COLO829 (cell line): ENCODE measurements at regions not wholly inside any gene's neighbourhood (a gene's known extent, or its start where the extent isn't known, plus 50 kb on each side); places are given as distances from the start of the nearest gene placed in this dataset.
"Not testable (repeated sequence)": the region's sequence is repeated elsewhere in the genome, so short reads cannot be mapped to it uniquely, and the experiment has no call there.

Experiments used
- DNase-seq: peaks from one replicate; pipeline ENCODE4 v3.0.0; 2012; ENCODE audit warnings: low spot score

- no peak for DNase-seq
These were observed 244.0 kb upstream of the SFRP2 start for GRCh38 chr4:154032914-154033313.

GRCh38 chr4:154030746-154031145 is 241.9 kb upstream of the SFRP2 start:
- no peak for DNase-seq

DNA sequence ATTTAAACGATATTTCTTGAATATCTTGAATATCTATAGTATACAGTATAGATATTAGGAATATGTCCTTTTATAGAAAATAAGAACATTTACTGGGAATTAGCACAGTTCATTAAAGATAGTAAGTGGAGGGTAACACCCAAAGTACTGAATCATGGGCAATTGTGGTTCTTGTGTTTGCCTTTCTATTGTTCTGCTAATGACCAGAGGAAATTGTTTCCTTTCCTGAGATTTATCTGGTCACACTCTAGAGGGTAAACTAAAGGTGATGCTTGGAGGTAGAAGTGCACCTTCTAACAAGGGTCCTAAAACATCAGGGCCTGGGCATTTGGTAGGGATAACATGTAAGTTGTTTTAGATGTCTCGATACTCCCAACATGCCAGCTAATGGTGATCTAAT is 241.3 kb upstream of the SFRP2 start:
- no peak for DNase-seq

- no peak for DNase-seq
These were observed 240.3 kb upstream of the SFRP2 start for GRCh38 chr4:154029171-154029570.

- no peak for DNase-seq
These were observed 236.2 kb upstream of the SFRP2 start for GRCh38 chr4:154025110-154025509.

GRCh38 chr4:154024097-154024694 is 235.3 kb upstream of the SFRP2 start:
- no peak for DNase-seq

GRCh38 chr4:154023671-154024070 is 234.8 kb upstream of the SFRP2 start:
- DNase-seq: not testable (repeated sequence)

DNA sequence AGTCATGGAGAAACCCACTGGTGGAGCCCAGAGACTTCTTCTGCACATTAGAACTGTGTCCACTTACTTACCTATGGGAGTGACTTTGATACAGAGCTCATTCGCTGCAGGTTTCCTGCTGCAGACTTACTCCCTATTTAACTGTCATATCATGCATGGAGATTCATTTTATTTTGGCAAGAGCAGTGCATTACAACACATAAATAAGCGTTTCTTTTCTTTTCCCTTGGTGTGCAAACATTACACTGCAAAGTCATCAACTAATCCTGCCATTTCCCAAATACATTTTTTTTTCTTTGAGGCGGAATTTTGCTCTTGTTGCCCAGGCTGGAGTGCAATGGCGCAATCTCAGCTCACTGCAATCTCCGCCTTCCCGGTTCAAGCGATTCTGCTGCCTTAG is 230.9 kb upstream of the SFRP2 start:
- no peak for DNase-seq

GRCh38 chr4:154018659-154019058 is 229.8 kb upstream of the SFRP2 start:
- no peak for DNase-seq

GRCh38 chr4:154015578-154015977 is 226.7 kb upstream of the SFRP2 start:
- DNase-seq: no peak

GRCh38 chr4:154014407-154015321 is 225.8 kb upstream of the SFRP2 start:
- DNase-seq: no peak

- no peak for DNase-seq
These were observed 224.7 kb upstream of the SFRP2 start for GRCh38 chr4:154013576-154013975.

- no peak for DNase-seq
These were observed 221.5 kb upstream of the SFRP2 start for GRCh38 chr4:154010371-154010770.

DNA sequence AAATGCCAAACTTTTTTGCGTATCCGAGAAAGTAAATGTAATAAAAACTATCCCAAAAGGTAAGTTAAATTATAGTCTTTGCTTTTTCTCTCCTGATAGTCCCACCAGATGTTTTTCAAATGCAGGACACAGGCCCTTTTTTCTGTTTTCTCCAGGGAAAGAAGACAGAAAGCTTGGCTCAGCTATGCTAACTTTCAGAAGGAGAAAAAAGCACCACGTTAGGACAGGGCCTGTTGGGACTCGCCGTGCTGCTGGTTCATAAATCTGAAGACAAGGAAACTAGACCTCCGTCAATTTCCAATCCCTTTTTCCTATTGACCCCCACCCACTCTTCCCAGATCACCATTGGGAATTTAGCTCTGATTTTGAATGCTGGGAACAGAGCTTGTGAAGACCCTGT is 220.9 kb upstream of the SFRP2 start:
- DNase-seq: no peak

DNA sequence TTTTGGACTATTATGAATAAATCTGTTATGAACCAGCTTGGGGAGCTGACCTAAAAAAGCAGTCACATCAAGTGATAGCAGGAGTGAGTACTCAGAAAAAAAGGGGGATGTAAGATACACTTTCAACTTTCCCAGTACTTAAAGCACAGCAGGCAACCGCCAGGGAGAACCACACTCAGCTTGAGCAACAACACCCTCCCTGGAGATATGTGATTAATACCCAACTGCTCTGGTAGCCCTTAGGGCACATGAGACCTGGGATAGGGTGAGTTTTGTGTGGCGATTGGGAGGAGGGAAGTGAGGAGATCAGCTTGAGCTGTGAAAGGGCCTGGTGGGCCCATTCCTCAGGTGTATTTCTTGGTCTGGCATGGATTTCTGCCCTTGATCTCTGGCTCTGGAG is 220.3 kb upstream of the SFRP2 start:
- DNase-seq: no peak

DNA sequence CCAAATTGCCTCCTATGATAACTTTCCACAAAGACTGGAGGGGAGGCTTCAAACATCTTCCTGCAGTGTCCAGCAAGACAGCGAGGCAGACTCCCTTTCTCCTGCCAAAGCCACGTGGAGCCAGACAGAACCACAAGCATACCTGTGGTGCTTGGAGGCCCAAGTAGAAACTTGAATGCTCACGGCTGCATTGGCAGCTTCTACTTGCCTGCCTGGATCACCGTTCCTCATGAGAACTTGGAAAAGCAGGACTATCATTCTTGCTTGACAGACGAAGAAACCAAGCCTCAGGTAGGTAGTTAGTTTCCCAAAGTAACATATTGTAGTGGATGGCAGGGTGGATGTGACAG is 216.3 kb upstream of the SFRP2 start:
- DNase-seq: no peak

- peak; percentile 10 for DNase-seq
These were observed 215.8 kb upstream of the SFRP2 start for GRCh38 chr4:154004507-154005170.

DNA sequence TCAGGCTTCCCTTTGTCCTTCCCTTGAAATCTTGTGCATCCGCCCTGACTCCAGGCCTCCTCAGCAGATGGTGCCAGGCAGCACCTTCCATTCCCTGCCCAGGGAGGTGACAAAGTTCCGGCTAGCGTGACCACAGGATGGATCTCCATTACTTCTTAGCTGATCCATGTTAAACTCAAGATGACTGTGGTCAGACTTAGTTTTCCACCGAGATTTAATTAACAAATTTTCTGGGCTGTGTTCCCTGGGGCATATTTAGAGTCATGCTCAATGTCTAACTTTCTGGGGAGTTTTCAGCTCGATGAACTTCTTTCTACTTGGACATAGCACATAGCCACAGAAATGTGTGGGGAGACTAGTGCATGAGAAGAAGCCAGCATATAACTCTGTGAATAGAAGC is 215.1 kb upstream of the SFRP2 start:
- no peak for DNase-seq

GRCh38 chr4:154003378-154003777 is 214.5 kb upstream of the SFRP2 start:
- DNase-seq: no peak

DNA sequence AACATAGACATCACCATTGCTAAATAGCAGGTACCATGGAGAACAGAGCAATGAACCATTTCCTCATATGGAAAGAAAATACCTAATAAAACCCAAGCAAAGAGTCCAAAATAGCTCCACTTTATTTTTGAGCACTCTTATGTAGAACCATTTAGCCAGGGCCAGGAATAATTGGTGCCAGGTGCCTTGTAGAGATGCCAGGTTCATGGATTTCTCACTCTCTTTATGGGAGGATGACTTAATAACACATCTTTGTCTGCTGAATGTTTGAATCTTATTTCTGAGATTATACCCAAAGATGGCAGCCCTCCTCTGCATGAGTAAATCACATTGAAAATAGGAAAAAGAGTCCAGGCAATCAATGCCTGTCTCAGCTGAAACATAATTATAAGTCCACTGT is 212.3 kb upstream of the SFRP2 start:
- no peak for DNase-seq

GRCh38 chr4:153997516-153997915 is 208.6 kb upstream of the SFRP2 start:
- no peak for DNase-seq

GRCh38 chr4:153989505-153989904 is 200.6 kb upstream of the SFRP2 start:
- DNase-seq: no peak
